ENCODE measurements at regions not wholly inside any gene's neighbourhood (a gene's known extent, or its start where the extent isn't known, plus 50 kb on each side); places are given as distances from the start of the nearest gene placed in this dataset.
A peak's percentile ranks its signal among the peaks of the same experiment; 100 is the strongest.

GRCh38 chr1:67619080-67619479 lies 65.9 kb upstream of the GADD45A start:
- TF ChIP-seq GATA3 (IDR thresholded peaks at IDR 0.05; ENCODE audit: low read depth, low read length) (no peak), GATA2 (IDR thresholded peaks at IDR 0.05; ENCODE audit: low read depth, low read length) (no peak)

GRCh38 chr1:67623906-67624305 lies 61.1 kb upstream of the GADD45A start:
- TF ChIP-seq GATA3 (IDR thresholded peaks at IDR 0.05; ENCODE audit: low read depth, low read length) (no peak), GATA2 (IDR thresholded peaks at IDR 0.05; ENCODE audit: low read depth, low read length) (no peak)

DNA sequence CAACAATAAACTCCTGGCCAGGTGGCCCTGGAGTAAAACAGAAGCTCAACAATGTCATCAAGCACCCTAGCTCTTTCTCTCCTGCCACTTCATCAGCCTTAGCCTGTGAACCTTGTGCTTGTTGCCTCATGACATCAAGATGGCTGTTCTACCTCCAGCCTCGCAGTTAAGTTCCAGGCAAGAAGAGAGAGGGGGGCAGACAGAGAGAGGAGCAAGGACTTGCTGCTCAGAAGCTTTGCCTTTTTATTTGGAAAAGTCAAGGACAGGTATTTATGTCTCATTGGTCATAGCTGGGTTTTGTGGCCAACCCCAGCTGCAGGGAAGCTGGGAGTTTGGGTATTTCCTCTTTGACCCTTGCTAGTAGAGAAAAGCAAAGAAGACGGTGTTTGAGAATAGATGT lies 60.3 kb upstream of the GADD45A start:
- TF ChIP-seq GATA3 (IDR thresholded peaks at IDR 0.05; ENCODE audit: low read depth, low read length) (no peak), GATA2 (IDR thresholded peaks at IDR 0.05; ENCODE audit: low read depth, low read length) (no peak)

- TF ChIP-seq GATA2 (IDR thresholded peaks at IDR 0.05; ENCODE audit: low read depth, low read length) (no peak), GATA3 (IDR thresholded peaks at IDR 0.05; ENCODE audit: low read depth, low read length) (no peak)
These were observed 58.7 kb upstream of the GADD45A start for GRCh38 chr1:67626090-67626860.

DNA sequence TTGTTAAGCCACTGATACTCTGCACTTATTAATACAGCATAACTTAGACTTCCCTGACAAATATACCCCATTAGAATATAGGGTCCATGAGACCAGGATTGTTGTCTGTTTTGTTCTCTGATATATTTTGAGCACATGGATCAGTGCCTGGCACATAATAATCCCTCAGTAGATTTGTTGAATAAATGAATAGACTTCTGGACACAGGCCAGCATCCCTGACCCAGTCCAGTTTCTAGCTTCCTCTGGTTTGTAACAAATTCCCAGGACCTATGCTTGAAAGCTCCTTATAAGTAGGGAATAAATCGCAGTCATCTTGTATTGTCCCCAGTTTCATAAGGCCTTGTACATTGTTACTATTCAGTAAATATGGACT lies 58.2 kb upstream of the GADD45A start:
- TF ChIP-seq GATA2 (IDR thresholded peaks at IDR 0.05; ENCODE audit: low read depth, low read length) (no peak), GATA3 (IDR thresholded peaks at IDR 0.05; ENCODE audit: low read depth, low read length) (no peak)

DNA sequence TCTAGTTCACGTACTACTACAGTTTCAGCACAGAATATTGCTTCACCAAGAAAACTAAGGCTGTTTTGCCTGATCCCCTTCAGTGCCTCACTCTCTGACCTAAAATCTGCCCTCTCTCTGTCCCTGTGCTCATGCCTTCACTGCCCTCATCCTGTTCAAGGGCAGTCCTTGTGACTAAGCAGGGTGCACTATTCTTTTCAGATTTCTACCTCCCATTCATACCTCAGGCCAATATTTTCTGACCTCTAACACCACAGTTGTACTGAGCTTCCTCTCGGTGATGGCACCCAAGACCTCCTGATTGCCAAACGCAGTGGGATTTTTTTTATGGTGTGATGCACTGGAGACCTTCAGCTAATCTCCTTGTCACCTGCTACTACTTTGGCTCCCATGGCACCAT lies 57.7 kb upstream of the GADD45A start:
- TF ChIP-seq GATA3 (IDR thresholded peaks at IDR 0.05; ENCODE audit: low read depth, low read length) (no peak), GATA2 (IDR thresholded peaks at IDR 0.05; ENCODE audit: low read depth, low read length) (no peak)

DNA sequence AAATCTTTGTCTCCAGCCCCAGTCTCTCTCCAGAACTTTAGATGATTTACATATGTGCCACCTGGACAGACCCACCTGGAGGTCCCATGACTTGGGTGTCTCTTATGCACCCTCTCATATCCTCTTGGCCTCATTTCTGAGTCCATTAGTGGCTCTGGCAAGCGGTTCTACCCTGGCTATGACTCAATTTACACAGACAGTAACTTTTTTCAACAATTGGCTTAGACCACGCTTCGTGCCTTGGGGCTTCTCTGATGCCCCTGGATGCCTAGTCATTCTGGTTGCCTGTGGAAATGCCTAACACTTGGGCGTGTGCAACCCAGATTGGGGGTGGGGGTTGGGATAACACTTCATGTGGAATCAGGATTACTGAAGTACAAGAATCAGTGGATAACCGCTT lies 57.1 kb upstream of the GADD45A start:
- no peak for TF ChIP-seq GATA2 (IDR thresholded peaks at IDR 0.05; ENCODE audit: low read depth, low read length)
- TF ChIP-seq GATA3 (IDR thresholded peaks at IDR 0.05; ENCODE audit: low read depth, low read length) = no peak

GRCh38 chr1:67629370-67630075 lies 55.5 kb upstream of the GADD45A start:
- TF ChIP-seq GATA2 (IDR thresholded peaks at IDR 0.05; ENCODE audit: low read depth, low read length) = no peak
- TF ChIP-seq GATA3 (IDR thresholded peaks at IDR 0.05; ENCODE audit: low read depth, low read length) = no peak

DNA sequence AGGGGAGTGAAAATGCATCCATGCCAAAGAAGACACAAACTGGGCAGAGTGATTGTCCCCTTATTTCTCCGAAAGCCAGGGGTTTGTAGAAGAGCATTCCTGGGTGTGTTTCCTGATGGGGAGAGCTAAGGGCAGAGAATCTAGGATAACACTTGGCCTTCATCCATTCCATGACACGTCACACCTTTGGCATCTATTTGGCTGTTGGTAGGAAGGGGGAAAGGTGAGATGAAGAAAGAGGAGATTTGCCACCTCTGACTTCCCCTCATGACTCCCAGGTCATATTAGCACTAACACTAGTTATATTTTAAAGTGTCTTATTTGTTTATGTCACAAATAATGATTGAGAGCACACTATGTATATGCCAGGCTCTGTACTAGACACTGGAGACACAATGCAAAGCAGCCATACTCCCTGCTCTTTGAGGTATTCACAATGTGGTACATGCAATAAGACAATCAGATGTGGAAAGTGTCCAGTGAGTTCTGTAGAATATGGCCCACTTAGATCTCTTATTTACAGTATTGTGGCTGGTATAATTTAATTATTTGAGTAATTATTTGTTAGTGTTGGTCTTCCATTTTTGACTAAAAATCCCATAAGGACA lies 54.5 kb upstream of the GADD45A start:
- TF ChIP-seq GATA3 (IDR thresholded peaks at IDR 0.05; ENCODE audit: low read depth, low read length) (no peak), GATA2 (IDR thresholded peaks at IDR 0.05; ENCODE audit: low read depth, low read length) (no peak)

DNA sequence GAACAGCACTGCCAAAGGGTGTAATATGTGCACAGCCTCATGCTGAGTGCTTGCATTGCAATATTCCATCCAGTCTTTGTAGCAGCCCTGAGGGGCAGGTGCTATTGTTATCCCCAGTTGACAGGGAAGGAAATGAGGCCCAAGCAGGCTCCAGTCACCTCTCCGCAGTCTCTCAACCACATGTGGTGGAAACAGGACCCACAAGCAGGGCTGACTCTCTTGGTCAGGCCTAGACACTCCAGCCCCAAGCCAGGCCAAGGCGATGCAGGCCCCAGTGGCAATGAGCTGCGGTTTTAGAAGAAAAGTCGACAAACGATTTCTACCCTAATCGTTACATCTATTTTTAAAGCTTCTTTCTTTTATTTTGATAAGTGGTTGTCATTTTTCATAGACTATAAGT lies 52.6 kb upstream of the GADD45A start:
- TF ChIP-seq GATA2 (IDR thresholded peaks at IDR 0.05; ENCODE audit: low read depth, low read length) (no peak), GATA3 (IDR thresholded peaks at IDR 0.05; ENCODE audit: low read depth, low read length) (no peak)

GRCh38 chr1:67632811-67633655 lies 52.0 kb upstream of the GADD45A start:
- TF ChIP-seq GATA2 (IDR thresholded peaks at IDR 0.05; ENCODE audit: low read depth, low read length) (0 out of 2 replicates have a peak, but pooled peaks have one; percentile 22), GATA3 (IDR thresholded peaks at IDR 0.05; ENCODE audit: low read depth, low read length) (no peak)

GRCh38 chr1:67634396-67634935 lies 50.5 kb upstream of the GADD45A start:
- TF ChIP-seq GATA3 (IDR thresholded peaks at IDR 0.05; ENCODE audit: low read depth, low read length) = no peak
- no peak for TF ChIP-seq GATA2 (IDR thresholded peaks at IDR 0.05; ENCODE audit: low read depth, low read length)

- TF ChIP-seq GATA2 (IDR thresholded peaks at IDR 0.05; ENCODE audit: low read depth, low read length) (no peak), GATA3 (IDR thresholded peaks at IDR 0.05; ENCODE audit: low read depth, low read length) (no peak)
These were observed 49.8 kb upstream of the GADD45A start for GRCh38 chr1:67635055-67635809.

Data from SH-SY5Y (cell line).